RWPE1 (cell line): ENCODE measurements at regions not wholly inside any gene's neighbourhood (a gene's known extent, or its start where the extent isn't known, plus 50 kb on each side); places are given as distances from the start of the nearest gene placed in this dataset.
A peak's percentile ranks its signal among the peaks of the same experiment; 100 is the strongest.

Experiments used
- CTCF ChIA-PET: fragments of 350-600 bp; sonication (Branson Sonifier 250); formaldehyde crosslinking; extraction: SDS; loops from one replicate; lab custom pipeline; 2021; lab: Yijun Ruan, JAX
- POLR2A ChIA-PET: fragments of 400-600 bp; formaldehyde crosslinking; extraction: SDS; loops from one replicate; lab custom pipeline; 2020; ENCODE audit warnings: antibody characterized with exemption; ENCODE audit not compliant: low non-redundant PET; lab: Yijun Ruan, JAX
- DNase-seq: peaks from one replicate; pipeline ENCODE4 v3.0.0; 2012; ENCODE audit warnings: low spot score
- H3K27ac ChIP-seq: fragments of 450-650 bp; 2 replicates; pipeline ENCODE4 v1.5.1; 2017
- CTCF ChIP-seq: fragments of 450-650 bp; conservative IDR thresholded peaks from 2 replicates; pipeline ENCODE4 v1.5.1; 2017; ENCODE audit warnings: low read depth, mild to moderate bottlenecking

DNA sequence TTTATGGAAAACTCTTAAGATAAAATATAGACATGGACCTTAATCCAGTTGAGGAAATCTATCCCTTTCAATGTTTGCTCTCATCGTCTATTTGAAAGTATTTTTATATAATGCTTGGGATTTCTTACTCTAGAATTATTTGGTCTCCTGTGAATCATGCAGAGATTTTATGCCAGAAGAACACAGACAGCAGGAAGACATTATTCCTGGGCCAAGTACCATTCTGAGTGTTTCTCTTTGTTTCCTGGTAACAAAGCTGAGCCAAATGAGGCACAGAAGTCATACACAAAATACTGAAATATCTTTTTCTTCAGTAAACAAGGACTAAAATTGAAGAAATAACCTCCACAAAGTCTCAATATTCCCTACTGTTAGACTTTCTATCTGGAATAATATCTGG lies 538.2 kb upstream of the EYS start:
- no peak for DNase-seq
- no peak for TF ChIP-seq CTCF
- no peak overlapping the region for H3K27ac ChIP-seq
- ChIA-PET CTCF (no interaction called here), POLR2A (no interaction called here)

DNA sequence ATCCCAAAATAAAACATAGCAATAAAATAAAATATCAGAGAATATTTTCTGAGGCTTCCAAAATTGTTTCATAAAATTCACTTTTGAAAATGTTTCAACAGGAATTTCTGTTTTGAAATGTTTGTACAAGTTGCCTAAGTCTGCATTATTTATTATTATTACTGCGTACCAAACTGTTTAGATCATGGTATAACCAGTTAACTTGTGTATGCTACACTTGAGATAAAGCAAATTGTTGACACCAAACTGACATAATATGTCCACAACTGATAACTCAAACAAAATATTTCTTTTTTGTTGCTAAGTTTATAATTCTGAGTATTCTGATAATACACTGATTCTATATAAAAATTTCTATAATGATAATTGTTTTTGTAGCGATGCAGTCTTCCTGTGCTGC lies 531.8 kb upstream of the EYS start:
- DNase-seq = no peak
- CTCF ChIA-PET = no interaction called here
- TF ChIP-seq CTCF = no peak
- POLR2A ChIA-PET = no interaction called here
- no peak overlapping the region for H3K27ac ChIP-seq

- ChIA-PET POLR2A (no interaction called here), CTCF (interaction anchor here (0.6 kb wide), 1 partner anchor 55 kb away, joined by 5 read pairs; no protein-coding TSS in a partner anchor)
- TF ChIP-seq CTCF = no peak
- no peak for DNase-seq
- no peak overlapping the region for H3K27ac ChIP-seq
Measured at GRCh38 chr6:66232890-66233289, 525.9 kb upstream of the EYS start.

DNA sequence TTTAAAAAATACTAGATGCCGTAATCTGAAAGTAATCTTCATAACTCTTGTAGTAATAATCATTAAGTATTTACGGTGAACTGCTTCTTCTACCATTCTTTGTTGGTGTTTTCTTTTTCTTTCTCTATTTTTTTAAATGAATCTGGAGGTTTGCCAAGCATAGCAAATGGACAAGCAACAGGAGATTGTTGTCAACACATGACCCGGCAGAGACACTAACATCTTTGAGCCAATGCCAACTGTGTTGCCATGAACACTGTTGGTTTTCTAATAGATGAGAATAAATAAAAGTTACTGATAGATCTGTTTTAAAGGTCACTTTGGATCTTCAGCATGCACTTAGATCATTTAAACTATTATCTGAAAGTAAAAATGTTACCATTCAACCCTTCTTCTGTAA lies 523.6 kb upstream of the EYS start:
- no peak for TF ChIP-seq CTCF
- ChIA-PET CTCF (no interaction called here), POLR2A (no interaction called here)
- no peak overlapping the region for H3K27ac ChIP-seq
- DNase-seq = no peak

- POLR2A ChIA-PET = no interaction called here
- CTCF ChIA-PET = interaction anchor here (0.7 kb wide), 1 partner anchor 150 kb away, joined by 4 read pairs; no protein-coding TSS in a partner anchor
- no peak for TF ChIP-seq CTCF
- no peak overlapping the region for H3K27ac ChIP-seq
- peak; percentile 2 for DNase-seq
Measured at GRCh38 chr6:66226109-66226508, 519.1 kb upstream of the EYS start.

- no peak for DNase-seq
- H3K27ac ChIP-seq = no peak overlapping the region
- no peak for TF ChIP-seq CTCF
- ChIA-PET POLR2A (no interaction called here), CTCF (interaction anchor here (0.7 kb wide), 1 partner anchor 11 kb away, joined by 3 read pairs; no protein-coding TSS in a partner anchor)
Measured at GRCh38 chr6:66210964-66211363, 503.9 kb upstream of the EYS start.
